Glomerular visceral epithelial cell (primary cell): ENCODE measurements at regions not wholly inside any gene's neighbourhood (a gene's known extent, or its start where the extent isn't known, plus 50 kb on each side); places are given as distances from the start of the nearest gene placed in this dataset.
A peak's percentile ranks its signal among the peaks of the same experiment; 100 is the strongest.

Experiments used
- DNase-seq: peaks from one replicate; pipeline ENCODE4 v3.0.0-alpha.2; 2016; ENCODE audit errors: extremely low spot score

DNA sequence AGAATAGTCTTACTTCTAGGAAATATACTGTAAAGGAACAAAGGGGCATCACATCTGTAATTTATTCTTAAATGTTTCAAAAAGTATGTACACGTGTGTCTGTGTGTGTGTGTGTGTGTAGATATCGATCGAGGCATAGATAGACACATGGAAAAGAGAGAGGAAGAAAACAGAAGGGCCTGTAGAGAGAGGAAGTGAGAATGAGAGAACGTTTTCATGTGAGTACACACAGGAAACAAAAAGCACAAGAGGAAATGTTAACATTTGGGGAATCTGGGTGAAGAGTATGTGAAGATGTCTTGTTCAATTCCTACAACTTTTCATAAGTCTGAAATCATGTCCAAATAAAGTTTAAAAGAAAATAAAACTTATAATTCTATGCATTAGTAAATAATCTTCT lies 286.5 kb upstream of the SORCS1 start:
- no peak for DNase-seq

DNA sequence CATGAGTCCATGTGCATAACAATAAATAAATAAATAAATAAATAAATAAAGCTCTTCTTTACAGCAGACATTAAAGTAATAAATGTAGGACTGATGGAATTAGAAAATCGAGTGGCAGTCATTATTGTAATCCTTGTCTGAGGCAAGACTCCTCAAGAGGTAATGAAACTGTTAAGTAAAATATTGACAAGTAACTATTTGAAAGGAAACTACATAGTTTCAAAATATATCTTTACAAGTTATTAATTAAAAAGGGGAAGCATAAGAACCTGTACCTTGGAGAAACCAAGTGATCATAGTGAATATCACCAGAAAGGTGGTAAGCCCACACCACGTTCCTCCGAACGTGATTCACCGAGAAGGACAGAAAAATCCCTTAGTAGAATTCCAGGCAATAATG lies 285.6 kb upstream of the SORCS1 start:
- DNase-seq = no peak

DNA sequence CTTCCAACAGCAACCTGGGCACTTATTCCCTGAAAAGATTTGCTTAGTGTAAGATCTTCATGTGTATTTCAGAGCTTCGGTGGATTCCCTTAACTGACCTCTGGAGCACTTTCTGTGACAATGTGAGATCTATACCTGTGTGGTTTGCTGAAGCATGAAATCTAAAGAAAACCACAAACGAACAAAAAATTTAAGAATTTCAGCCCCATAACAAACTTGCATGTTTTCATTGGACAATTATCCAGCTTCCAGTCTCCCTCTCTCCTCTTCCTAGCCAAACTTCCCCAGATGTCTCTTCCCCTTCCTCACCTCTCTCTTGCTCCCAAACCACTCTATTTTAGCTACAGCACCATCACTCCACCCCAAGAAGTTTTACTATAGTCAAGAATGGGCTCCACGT lies 279.9 kb upstream of the SORCS1 start:
- DNase-seq = no peak

DNA sequence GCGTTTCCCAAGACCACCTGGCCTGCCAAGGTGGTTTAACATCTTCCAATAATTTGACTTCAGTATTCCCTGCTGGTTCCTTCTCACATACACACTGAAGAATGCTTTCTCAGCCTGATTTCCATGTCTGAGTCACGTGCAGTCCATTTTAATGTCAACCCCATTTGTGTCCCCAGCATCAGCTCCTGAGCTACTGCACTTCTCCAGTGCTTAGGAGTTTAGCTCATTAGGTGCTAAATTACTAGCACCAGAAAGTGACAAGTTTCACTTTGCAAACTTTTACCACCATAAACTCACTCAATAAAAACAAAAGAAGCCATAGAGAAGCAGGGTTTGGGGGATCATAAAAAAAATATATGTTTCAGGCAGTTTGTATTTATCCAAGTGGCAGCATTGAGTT lies 279.3 kb upstream of the SORCS1 start:
- DNase-seq = no peak

DNA sequence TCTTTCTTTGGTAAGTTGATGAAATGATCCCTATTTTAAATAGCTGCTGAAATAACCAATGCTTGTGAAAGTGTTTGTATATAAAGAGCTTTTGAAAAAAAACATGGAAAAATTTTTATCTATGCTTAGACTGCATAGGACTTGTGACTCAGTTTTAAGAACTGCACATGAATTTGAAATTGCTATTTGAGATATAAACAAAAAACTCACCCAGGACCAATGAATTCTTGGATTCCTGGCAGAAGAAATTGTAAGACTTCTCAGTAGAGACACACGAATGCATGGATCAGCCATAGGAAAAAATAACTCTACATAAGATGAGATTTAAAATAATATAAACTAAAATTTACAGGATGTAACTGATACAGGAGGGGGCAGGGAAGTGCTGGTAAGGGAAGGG lies 278.8 kb upstream of the SORCS1 start:
- DNase-seq = no peak

DNA sequence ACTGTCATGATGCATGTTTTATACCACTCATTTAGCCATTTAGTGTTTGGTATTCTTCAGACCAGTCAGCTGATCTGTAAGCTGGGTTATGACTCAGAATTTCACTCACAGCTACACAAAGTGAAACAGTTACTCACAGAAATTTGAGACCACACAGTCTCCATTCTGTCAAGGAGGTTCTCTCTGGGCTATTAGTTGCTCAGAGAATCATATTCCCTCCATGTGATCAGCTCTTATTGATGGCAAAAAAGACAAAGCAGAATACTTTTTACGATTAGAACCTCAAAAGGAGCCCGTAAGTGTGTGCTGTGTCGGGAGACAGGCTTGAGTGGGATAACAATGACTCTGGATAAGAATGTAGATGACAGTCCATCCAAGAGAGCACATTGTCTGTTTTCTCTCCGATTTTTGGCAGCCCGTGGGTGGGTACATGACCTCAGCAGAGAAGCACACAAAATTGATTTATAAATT lies 277.6 kb upstream of the SORCS1 start:
- DNase-seq = peak; percentile 10

DNA sequence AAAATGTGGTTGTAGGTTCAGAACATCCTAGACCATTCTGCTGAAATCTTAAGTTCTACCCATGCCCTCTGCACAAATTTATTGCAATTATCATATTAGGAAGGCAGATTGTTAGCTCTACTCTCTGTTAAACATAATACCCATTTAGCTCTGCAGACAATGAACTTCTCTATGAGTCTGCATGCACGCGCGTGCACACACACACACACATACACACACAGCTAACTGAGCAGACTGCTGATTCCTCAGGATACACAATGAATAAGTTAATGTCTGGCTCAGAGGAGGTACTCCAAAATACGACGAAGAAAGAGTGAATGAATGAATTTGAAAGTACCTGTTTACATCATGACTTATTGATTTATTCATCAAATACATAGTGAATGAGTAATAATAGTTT lies 276.2 kb upstream of the SORCS1 start:
- DNase-seq = no peak

DNA sequence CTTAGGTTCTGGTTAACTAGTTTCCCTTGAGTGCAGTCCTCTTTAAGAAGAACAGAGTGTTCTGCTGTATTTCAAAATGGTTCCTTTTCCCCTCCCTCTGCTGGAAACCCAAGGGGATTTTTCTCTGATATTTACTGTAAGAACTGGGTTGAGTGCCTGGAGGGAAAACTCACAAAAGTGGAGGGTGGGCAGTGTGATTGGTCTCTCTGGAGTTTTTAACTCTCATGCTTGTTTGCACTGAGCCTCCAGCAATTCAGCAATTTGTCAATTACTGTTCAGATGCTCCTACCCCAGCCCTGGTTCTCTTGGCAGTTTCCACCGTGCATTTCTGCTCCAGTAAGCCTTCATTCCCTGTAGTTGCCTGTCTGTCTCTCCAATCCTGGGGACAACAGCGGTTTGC lies 273.4 kb upstream of the SORCS1 start:
- DNase-seq = no peak

DNA sequence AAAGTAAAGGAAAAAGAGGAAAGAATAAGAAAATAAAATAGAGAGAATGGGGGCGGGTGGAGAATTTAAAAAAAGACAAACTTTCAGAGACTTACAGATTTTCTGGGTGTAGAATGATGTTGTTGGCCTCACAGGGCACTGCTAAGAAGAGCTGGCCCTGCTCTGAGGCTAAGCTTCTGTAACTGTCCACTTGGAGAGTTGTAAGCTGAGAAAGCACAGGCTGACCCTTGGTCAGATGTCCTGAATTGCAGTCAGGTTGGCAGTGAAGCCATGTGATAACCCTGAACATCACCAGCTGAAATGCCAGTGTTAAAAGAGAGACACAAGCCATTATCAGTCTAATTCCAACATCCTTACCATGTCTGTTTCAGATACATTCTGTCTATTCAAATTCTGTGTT lies 272.1 kb upstream of the SORCS1 start:
- no peak for DNase-seq

DNA sequence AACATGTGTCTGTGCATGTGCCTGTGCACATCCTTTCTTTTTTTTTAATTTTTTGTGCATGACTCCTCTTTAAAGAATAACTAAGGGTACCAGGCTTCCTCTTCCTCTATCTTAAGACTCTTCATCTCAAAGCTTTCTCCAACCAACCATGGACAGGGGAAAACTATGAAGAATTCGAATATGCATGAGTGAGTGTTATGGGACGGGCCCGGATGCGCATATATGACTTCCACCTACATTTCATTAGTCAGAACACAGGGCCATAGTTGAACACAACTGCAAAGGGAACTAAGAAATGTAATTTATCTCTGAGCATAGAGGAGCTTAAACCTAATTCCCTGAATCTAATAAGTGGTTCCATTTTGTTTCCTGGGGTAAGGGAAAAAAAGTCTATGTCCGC lies 270.3 kb upstream of the SORCS1 start:
- no peak for DNase-seq

DNA sequence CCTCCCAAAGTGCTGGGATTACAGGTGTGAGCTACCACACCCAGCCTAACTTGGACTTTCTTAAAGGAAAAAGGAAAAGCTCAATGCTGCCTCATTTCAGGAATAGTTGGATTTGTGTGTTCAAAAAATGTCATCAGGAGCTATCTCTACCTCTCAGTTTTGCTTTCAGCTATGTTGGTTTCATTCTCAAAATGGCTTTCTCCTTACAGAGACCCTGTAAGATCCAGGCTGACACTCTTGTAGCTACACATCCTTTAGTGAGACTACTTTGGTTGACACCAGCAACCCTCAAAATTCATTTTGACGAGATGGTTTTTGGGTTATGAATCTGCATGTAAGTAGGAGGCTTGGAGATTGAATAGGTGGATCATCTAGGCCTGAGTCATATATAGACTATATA lies 269.7 kb upstream of the SORCS1 start:
- DNase-seq = no peak

DNA sequence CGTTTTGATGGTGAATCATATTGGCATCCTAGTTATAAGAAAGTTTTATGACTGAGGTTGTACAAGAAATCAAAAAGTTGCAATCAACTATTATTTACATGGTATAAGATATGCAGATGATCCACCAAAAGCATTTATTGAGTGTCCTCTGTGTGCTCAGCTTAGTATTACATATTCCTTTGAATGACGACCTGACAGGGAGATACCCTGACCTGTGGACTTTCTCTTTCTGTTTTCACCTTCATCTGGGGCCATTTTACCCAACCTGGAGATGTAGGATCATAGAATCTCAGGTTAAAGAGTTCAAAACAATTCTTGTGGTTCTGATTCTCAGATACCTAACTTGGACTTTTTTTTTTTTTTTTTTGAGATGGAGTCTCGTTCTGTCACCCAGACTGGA lies 269.1 kb upstream of the SORCS1 start:
- no peak for DNase-seq

DNA sequence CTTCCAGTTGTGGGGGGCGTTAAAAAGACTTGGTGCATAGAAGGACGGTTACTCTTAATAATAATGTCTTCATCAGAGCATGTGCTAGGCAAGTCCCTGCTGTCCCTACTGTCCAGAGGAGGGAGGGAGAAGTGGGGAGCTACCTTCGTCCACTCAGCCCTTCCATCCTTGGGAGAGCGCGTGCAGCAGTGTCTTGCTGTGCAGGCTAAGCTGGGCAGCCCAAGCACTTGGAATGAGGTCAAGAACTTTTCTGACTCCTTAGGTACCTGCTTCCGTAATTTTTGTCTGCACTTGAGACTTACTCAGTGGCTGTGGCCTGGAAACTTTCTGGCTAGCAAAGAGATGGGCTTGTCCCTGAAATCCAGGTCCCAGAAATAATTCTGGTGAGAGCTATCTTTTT lies 265.9 kb upstream of the SORCS1 start:
- no peak for DNase-seq

DNA sequence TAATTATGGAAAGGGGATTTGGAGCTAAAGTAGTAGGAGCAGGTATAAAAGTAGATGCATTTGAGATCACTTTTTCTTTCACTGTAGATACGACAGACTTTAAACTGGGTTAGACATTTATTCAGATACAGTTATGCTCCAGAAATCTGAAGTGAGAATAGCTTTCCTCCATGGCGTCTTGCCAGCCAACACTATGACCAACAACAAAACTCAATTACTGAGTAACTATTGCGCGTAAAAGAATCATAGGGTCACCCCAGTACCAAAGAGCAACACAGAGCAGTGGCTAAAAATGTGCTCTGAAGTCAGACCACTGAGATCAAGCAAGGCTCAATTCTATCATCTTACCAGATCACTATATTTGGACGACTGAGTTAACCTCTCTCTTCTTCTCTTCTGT lies 262.5 kb upstream of the SORCS1 start:
- peak; percentile 8 for DNase-seq

DNA sequence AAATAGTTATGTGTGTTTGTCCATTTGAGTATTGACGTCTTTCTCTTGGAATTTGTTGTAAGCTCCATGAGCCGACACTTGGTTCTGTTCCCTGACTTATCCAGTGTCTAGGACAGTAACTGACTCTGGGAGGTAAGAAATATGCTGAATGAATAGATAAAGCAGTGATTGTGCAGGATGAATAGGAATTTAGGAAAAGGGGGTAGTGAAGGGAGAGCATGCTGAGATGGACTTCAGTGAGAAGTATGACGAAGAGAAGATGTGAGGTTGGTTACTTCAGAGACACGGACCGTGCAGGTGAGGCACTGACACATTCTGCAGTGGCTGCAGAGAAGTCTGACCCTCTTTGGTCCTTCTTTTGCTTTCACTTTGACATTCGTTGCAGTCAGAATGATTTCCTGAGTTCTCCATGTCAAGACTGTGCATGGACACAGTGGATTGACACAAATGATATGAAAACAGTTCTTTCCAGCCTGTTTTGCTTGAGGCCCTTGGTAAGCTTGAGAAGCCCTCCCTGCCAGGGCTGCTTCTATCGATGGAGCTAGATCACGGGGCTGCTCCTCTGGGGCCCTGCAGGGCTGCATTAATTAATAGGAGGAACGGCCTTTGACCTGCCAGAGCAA lies 261.5 kb upstream of the SORCS1 start:
- DNase-seq = no peak

DNA sequence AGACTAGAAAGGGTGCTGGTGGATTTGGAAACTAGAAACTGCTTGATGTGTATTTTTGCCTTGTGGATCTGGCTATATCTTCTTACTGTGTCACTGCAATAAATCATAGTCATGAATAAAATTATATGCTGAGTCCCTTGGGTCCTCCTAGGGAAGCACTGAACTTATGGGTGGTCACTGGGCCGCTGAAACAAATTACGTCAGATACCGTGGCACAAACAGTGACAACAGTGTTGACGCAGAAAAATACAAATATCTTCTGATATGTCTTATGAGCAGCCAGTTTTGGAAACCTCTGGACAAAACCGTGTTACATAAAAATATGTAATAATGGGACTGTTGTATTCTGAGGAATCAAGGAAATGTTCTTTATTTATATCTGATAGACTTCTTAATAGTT lies 260.1 kb upstream of the SORCS1 start:
- DNase-seq = no peak

DNA sequence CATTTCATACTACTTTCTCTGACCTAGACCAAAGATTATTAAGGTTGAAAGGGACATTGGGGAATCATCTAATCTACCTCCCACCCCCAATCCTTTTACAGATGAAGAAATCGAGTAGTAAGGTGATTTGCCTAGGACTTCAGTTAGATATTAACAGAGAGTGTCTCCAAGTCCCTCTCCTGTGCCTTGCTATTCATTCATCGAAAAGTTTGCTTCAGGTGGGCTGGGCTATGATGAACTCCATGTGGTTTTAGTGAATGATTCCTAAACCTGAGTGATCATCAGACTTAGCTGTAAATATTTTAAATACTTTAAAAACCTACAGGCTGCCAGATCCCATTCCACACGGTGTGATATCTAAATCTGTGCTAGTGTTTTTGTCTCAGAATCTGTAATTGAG lies 259.4 kb upstream of the SORCS1 start:
- DNase-seq = peak; percentile 3

DNA sequence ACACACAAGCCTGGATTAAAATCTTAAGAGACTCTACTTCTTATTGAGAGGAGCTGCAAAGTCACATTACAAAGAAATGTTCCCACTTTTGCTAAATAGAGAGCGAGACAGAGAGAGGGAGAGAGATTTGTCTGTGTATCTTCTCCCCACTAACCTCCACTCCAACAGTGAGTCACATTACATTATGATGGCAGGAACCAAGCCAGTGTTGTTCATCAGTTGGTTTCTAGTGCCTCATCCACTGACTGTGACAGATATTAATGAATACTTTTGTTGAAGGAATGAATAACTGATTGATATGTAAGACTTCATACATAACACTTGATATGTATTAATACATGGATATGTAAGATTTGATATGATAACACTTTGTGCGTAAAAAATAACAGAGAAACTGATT lies 258.2 kb upstream of the SORCS1 start:
- DNase-seq = no peak

DNA sequence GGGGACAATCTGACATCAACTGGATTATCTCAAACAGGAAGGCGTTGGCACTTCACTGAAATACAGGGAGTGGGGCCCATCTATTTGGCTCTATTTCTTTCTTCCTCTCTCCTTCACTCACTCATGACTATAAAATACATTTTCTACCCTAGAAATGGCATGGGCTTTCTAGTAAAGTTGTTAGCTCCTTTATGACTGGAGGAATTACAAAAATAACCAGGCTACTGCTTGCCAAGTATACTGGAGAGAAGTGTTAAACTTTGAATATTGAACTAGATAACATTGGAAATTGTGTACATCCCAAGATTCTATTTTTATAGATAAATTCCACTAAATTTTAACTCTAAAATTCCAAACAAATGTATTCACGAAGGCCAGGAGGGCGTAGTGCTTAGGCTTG lies 255.7 kb upstream of the SORCS1 start:
- DNase-seq = no peak

DNA sequence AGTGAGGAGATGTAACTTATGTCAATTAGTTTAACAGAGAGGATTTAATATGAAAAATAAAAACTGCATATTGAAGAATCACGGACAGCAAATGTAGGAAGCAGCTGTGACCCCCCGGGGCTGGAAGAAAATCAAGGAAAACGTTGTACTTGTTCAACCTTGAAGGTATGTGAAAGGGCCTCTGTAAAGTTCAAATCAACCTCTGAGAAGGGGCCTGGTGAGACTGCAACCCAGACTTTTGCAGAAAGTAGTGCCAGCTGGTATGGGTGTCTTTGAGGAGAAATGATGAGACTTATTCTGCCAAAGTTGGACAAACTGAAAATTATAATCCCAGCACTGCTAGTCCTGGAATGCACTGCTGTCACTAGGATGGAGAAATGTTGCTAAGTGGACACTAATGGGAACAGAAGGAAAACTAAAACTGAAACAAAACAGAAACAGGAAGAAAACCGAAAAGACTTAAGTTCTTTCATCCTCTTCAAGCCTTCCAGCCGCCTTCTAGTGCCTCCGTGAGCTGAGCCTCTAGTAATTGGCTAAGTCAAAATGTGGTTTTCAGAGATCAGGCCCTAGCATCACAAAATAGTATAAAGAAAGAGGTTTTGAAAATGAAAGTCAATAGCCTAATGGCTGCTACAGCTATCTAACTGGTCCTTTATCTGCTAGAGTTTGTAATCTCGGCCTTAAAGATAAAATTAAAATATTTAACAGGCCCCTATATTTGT lies 253.7 kb upstream of the SORCS1 start:
- no peak for DNase-seq

DNA sequence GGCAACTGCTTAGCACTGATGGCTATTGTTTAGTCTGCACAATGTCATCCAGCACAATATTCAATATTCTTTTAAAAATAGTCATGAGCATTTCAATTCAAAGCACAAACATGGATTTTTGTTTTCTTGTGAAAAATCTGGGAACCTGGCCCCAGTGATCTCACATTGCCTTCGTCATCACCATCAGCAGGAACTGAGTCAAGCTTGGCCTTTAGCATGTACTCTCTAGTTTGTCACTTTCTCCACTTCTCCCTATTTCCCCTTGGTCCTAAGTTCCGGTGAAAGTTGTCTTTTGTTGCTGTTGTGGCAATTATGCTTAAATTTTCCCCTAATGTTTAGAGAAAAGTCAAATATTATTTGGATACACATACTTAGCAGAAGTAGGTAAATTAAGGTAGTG lies 252.9 kb upstream of the SORCS1 start:
- no peak for DNase-seq

DNA sequence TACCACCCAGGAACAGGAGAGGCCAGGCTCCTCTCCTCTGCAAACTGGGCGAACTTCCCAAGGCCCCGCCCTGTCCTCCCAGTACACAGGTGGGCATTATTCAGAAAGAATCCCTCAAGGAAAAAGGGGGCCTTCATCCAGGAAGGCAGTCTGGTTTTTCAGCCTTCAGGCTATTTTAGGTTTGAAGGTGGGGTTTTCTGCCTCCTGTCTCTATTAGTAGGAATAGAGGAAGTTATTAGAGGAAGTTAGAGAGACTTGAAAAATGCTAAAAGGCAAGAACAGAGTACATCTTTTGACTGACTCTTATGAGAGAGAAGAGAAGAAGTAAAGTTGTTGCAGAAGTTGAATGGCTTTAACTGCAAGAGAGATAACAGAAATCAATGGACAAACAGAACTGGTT lies 250.9 kb upstream of the SORCS1 start:
- no peak for DNase-seq

DNA sequence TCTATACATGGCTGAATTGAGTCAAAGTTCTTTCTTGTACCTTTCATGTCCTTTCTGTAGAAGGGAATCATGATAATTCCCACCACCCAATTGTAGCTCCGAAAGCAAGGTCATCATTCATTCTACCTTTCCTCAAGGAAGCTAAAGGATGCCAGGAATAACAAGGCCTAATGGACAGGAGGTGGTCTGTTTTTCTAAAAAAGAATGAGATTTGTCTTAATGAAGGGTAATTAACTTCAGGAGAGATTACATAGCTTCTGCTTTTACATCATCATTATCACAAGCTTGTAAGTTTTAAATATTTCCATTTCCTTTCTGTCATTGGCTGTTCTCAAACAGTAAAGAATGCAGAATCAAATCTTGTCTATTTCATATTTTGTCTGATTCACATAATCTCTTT lies 249.5 kb upstream of the SORCS1 start:
- DNase-seq = no peak

DNA sequence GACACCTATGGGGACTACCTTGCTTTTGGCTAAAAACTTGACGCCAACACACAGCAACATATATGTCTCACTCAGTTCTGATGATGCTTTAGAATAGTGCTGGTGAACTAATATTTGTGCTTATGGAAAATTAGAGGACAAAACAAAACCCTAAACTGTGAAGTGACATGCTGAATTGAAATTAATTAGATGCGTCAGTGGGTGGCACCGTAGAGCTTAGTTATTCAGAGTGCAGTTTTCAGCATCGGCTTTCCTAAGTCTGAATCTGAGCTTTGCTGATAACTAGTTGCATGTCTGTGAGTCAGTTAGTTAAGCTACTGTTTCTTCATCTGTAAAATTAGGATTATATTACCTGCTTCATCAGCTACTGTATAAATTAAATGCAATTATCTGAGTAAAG lies 245.0 kb upstream of the SORCS1 start:
- peak; percentile 6 for DNase-seq
